Hepatocyte (in vitro differentiated cells): ENCODE measurements at regions not wholly inside any gene's neighbourhood (a gene's known extent, or its start where the extent isn't known, plus 50 kb on each side); places are given as distances from the start of the nearest gene placed in this dataset.

ENCODE experiments used
- CTCF ChIP-seq: fragments of 200-600 bp; sonication (generic); IDR thresholded peaks from 2 replicates; pipeline ENCODE4 v1.5.1; 2016; ENCODE audit warnings: antibody characterized with exemption, mild to moderate bottlenecking; ENCODE audit not compliant: poor library complexity
- EZH2 ChIP-seq: fragments of 200-600 bp; sonication (generic); IDR thresholded peaks from 2 replicates; pipeline ENCODE4 v1.6.1; 2016; ENCODE audit warnings: antibody characterized with exemption, mild to moderate bottlenecking, borderline replicate concordance
- EZH2phosphoT487 ChIP-seq: fragments of 200-600 bp; sonication (generic); IDR thresholded peaks from one replicate; pipeline ENCODE4 v1.6.1; 2018; ENCODE audit warnings: antibody characterized with exemption, mild to moderate bottlenecking, low read depth, moderate library complexity; ENCODE audit not compliant: unreplicated experiment, severe bottlenecking

GRCh38 chr16:26614237-26614841 is 452.4 kb upstream of the C16orf82 start:
- TF ChIP-seq CTCF (no peak), EZH2phosphoT487 (no peak), EZH2 (no peak)
